ENCODE measurements at regions not wholly inside any gene's neighbourhood (a gene's known extent, or its start where the extent isn't known, plus 50 kb on each side); places are given as distances from the start of the nearest gene placed in this dataset.
"Not testable (repeated sequence)": the region's sequence is repeated elsewhere in the genome, so short reads cannot be mapped to it uniquely, and the experiment has no call there.

DNA sequence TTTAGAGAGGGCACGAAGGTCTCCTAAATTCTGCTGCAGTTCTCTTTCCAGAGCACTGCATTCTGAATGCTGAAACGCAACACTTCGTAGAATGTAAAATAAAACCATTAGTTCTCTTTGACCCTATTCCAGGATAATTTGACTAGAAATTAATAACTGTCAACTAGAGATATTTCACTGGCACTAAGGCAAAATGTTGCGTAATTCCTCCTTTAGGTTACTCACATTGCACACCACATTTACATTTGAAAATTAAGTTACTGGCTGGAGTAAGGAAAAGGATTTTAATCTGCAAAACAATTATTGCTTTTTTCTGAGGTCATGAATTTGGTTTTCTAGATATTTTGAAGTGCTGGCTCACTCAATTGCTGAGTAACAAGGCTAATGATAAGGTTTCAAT is 58.0 kb upstream of the TRHDE start:
- in situ Hi-C loops (cut with HindIII; ENCODE audit: low sequenced_read_pairs) = no loop called here
- TF ChIP-seq, protein P1, sequence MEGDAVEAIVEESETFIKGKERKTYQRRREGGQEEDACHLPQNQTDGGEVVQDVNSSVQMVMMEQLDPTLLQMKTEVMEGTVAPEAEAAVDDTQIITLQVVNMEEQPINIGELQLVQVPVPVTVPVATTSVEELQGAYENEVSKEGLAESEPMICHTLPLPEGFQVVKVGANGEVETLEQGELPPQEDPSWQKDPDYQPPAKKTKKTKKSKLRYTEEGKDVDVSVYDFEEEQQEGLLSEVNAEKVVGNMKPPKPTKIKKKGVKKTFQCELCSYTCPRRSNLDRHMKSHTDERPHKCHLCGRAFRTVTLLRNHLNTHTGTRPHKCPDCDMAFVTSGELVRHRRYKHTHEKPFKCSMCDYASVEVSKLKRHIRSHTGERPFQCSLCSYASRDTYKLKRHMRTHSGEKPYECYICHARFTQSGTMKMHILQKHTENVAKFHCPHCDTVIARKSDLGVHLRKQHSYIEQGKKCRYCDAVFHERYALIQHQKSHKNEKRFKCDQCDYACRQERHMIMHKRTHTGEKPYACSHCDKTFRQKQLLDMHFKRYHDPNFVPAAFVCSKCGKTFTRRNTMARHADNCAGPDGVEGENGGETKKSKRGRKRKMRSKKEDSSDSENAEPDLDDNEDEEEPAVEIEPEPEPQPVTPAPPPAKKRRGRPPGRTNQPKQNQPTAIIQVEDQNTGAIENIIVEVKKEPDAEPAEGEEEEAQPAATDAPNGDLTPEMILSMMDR (IDR thresholded peaks at IDR 0.05; ENCODE audit: low read depth, low read length, missing control alignments) = no peak
- DNase-seq (ENCODE audit: low read depth) = no peak
- no peak overlapping the region for H3K4me3 ChIP-seq (ENCODE audit: low read depth, low read length)

DNA sequence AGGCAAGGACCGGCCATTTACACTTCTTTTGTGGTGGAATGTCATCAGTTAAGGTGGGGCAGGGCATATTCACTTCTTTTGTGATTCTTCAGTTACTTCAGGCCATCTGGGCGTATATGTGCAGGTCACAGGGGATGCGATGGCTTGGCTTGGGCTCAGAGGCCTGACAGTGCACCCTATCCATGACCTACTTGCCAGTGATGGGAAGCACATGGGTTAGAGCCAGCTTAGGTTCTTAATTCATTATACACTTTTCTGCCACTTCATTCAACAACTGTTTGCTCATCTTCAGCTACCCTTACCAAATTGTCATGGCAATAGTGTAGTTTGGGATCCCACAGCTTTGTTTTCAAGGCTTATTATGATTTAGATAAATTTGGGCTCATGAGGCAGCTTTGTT is 56.9 kb upstream of the TRHDE start:
- in situ Hi-C loops (cut with HindIII; ENCODE audit: low sequenced_read_pairs); H3K4me3 ChIP-seq (ENCODE audit: low read depth, low read length); DNase-seq (ENCODE audit: low read depth): not testable (repeated sequence)

DNA sequence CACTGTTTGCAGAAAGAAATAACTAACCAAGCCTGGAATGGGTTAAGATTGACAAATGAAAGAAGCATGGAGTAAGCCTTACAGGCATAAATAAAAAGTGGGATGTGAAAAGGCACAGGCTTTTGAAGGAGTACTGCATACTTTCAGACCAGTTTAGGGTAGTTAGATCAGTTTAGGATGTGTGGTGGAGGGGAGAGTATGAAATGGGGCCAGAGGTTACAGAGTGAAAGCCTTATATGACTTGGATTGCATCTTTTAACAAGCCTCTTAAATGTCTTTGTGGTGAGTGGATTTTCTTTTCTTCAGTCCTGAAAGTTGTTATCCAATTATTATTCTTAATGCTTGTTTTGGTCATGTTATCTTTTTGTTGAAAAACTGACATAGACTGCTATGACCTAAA is 52.2 kb upstream of the TRHDE start:
- in situ Hi-C loops (cut with HindIII; ENCODE audit: low sequenced_read_pairs) = no loop called here
- TF ChIP-seq, protein P1 (IDR thresholded peaks at IDR 0.05; ENCODE audit: low read depth, low read length, missing control alignments) = no peak
- no peak overlapping the region for H3K4me3 ChIP-seq (ENCODE audit: low read depth, low read length)
- DNase-seq (ENCODE audit: low read depth) = no peak
